Activated naive CD8-positive, alpha-beta T cell treated with anti-CD3 and anti-CD28 coated beads, Interleukin-2, amount 50 U/mL, for 24 hours (primary cell): ENCODE measurements at regions not wholly inside any gene's neighbourhood (a gene's known extent, or its start where the extent isn't known, plus 50 kb on each side); places are given as distances from the start of the nearest gene placed in this dataset.

Source experiments
- ATAC-seq: fragments of 150-1000 bp; cut with Tn5 transposase; one replicate; pipeline ENCODE4 v1.10.0; 2021
- DNase-seq: peaks from one replicate; pipeline ENCODE4 v3.0.0; 2021
- H3K27ac Mint-ChIP-seq: one replicate; pipeline ENCODE4 v1.8.0; 2021; ENCODE audit warnings: mild to moderate bottlenecking, mixed read lengths
- H3K27me3 Mint-ChIP-seq: one replicate; pipeline ENCODE4 v1.8.0; 2021; ENCODE audit warnings: mixed read lengths
- H3K36me3 Mint-ChIP-seq: one replicate; pipeline ENCODE4 v1.8.0; 2021; ENCODE audit warnings: low read depth, mixed read lengths
- H3K4me1 Mint-ChIP-seq: one replicate; pipeline ENCODE4 v1.8.0; 2021; ENCODE audit warnings: mixed read lengths
- H3K4me3 Mint-ChIP-seq: one replicate; pipeline ENCODE4 v1.8.0; 2021; ENCODE audit warnings: mild to moderate bottlenecking, moderate library complexity, mixed read lengths
- H3K9me3 Mint-ChIP-seq: one replicate; pipeline ENCODE4 v1.8.0; 2021; ENCODE audit warnings: mixed read lengths

- no peaks in the 10 kb centered on the region for H3K9me3 Mint-ChIP-seq
- no peaks in the 10 kb centered on the region for H3K4me1 Mint-ChIP-seq
- H3K4me3 Mint-ChIP-seq = no peak overlapping the region
- H3K27me3 Mint-ChIP-seq = no peaks in the 10 kb centered on the region
- no peak for ATAC-seq
- H3K27ac Mint-ChIP-seq = no peak overlapping the region
- no peaks in the 10 kb centered on the region for H3K36me3 Mint-ChIP-seq
- no peak for DNase-seq
Observed at GRCh38 chr4:10315638-10316037, 141.6 kb downstream of the ZNF518B start.

GRCh38 chr4:10312568-10312967 is 144.7 kb downstream of the ZNF518B start:
- Mint-ChIP-seq H3K9me3 (no peaks in the 10 kb centered on the region), H3K27ac (no peak overlapping the region), H3K36me3 (no peaks in the 10 kb centered on the region), H3K4me3 (no peak overlapping the region), H3K27me3 (no peaks in the 10 kb centered on the region), H3K4me1 (no peaks in the 10 kb centered on the region)
- no peak for ATAC-seq
- no peak for DNase-seq

GRCh38 chr4:10311939-10312338 is 145.3 kb downstream of the ZNF518B start:
- H3K27ac Mint-ChIP-seq = no peak overlapping the region
- ATAC-seq (no peak), DNase-seq (no peak)
- no peak overlapping the region for H3K4me3 Mint-ChIP-seq
- no peaks in the 10 kb centered on the region for H3K4me1 Mint-ChIP-seq
- H3K9me3 Mint-ChIP-seq = no peaks in the 10 kb centered on the region
- no peaks in the 10 kb centered on the region for H3K36me3 Mint-ChIP-seq
- no peaks in the 10 kb centered on the region for H3K27me3 Mint-ChIP-seq

- Mint-ChIP-seq H3K27ac (no peak overlapping the region), H3K4me1 (no peaks in the 10 kb centered on the region), H3K9me3 (no peaks in the 10 kb centered on the region), H3K4me3 (no peak overlapping the region), H3K27me3 (peaks cover 2% of the 10 kb centered on the region), H3K36me3 (no peaks in the 10 kb centered on the region)
- ATAC-seq (no peak), DNase-seq (no peak)
Observed at GRCh38 chr4:10305816-10306215, 151.4 kb downstream of the ZNF518B start.

- no peaks in the 10 kb centered on the region for H3K4me1 Mint-ChIP-seq
- ATAC-seq (no peak), DNase-seq (no peak)
- H3K9me3 Mint-ChIP-seq = no peaks in the 10 kb centered on the region
- no peak overlapping the region for H3K27ac Mint-ChIP-seq
- no peak overlapping the region for H3K4me3 Mint-ChIP-seq
- H3K27me3 Mint-ChIP-seq = peaks cover 2% of the 10 kb centered on the region
- no peaks in the 10 kb centered on the region for H3K36me3 Mint-ChIP-seq
Observed at GRCh38 chr4:10303291-10303690, 153.9 kb downstream of the ZNF518B start.

- H3K9me3 Mint-ChIP-seq = no peaks in the 10 kb centered on the region
- no peak for ATAC-seq
- H3K27me3 Mint-ChIP-seq = peaks cover 2% of the 10 kb centered on the region
Observed at GRCh38 chr4:10302096-10302495, 155.1 kb downstream of the ZNF518B start.

GRCh38 chr4:10299601-10300000 is 157.6 kb downstream of the ZNF518B start:
- Mint-ChIP-seq H3K4me3 (no peak overlapping the region), H3K27ac (no peak overlapping the region), H3K9me3 (no peaks in the 10 kb centered on the region), H3K27me3 (peaks cover 2% of the 10 kb centered on the region), H3K36me3 (no peaks in the 10 kb centered on the region), H3K4me1 (no peaks in the 10 kb centered on the region)
- DNase-seq (no peak), ATAC-seq (no peak)

More at GRCh38 chr4:10302096-10302495, 155.1 kb downstream of the ZNF518B start:
- Mint-ChIP-seq H3K36me3 (no peaks in the 10 kb centered on the region), H3K4me1 (no peaks in the 10 kb centered on the region), H3K27ac (no peak overlapping the region), H3K4me3 (no peak overlapping the region)
- DNase-seq = no peak

GRCh38 chr4:10298681-10299080 is 158.5 kb downstream of the ZNF518B start:
- Mint-ChIP-seq H3K4me3 (no peak overlapping the region), H3K36me3 (no peaks in the 10 kb centered on the region), H3K27ac (no peak overlapping the region), H3K9me3 (no peaks in the 10 kb centered on the region), H3K4me1 (no peaks in the 10 kb centered on the region), H3K27me3 (no peaks in the 10 kb centered on the region)
- DNase-seq (no peak), ATAC-seq (no peak)

- Mint-ChIP-seq H3K27me3 (no peaks in the 10 kb centered on the region), H3K9me3 (no peaks in the 10 kb centered on the region), H3K27ac (no peak overlapping the region), H3K4me1 (no peaks in the 10 kb centered on the region), H3K36me3 (no peaks in the 10 kb centered on the region), H3K4me3 (no peak overlapping the region)
- ATAC-seq (no peak), DNase-seq (no peak)
Observed at GRCh38 chr4:10296730-10297129, 160.5 kb downstream of the ZNF518B start.

- DNase-seq (no peak), ATAC-seq (no peak)
- H3K27ac Mint-ChIP-seq = no peak overlapping the region
- H3K9me3 Mint-ChIP-seq = peaks cover 2% of the 10 kb centered on the region
- H3K27me3 Mint-ChIP-seq = no peaks in the 10 kb centered on the region
- no peaks in the 10 kb centered on the region for H3K36me3 Mint-ChIP-seq
- no peak overlapping the region for H3K4me3 Mint-ChIP-seq
- H3K4me1 Mint-ChIP-seq = no peaks in the 10 kb centered on the region
Observed at GRCh38 chr4:10295301-10295700, 161.9 kb downstream of the ZNF518B start.

- no peak overlapping the region for H3K4me3 Mint-ChIP-seq
- no peaks in the 10 kb centered on the region for H3K36me3 Mint-ChIP-seq
- H3K27ac Mint-ChIP-seq = no peak overlapping the region
- DNase-seq (no peak), ATAC-seq (no peak)
- no peaks in the 10 kb centered on the region for H3K27me3 Mint-ChIP-seq
- no peaks in the 10 kb centered on the region for H3K4me1 Mint-ChIP-seq
- peaks cover 4% of the 10 kb centered on the region for H3K9me3 Mint-ChIP-seq
Observed at GRCh38 chr4:10289538-10289906, 167.7 kb downstream of the ZNF518B start.

- no peaks in the 10 kb centered on the region for H3K27me3 Mint-ChIP-seq
- H3K9me3 Mint-ChIP-seq = peaks cover 4% of the 10 kb centered on the region
- no peak for DNase-seq
- ATAC-seq = no peak
- H3K4me3 Mint-ChIP-seq = no peak overlapping the region
- H3K4me1 Mint-ChIP-seq = no peaks in the 10 kb centered on the region
- H3K27ac Mint-ChIP-seq = no peak overlapping the region
- no peaks in the 10 kb centered on the region for H3K36me3 Mint-ChIP-seq
Observed at GRCh38 chr4:10288830-10289537, 168.2 kb downstream of the ZNF518B start.

- DNase-seq (no peak), ATAC-seq (no peak)
- no peak overlapping the region for H3K27ac Mint-ChIP-seq
- H3K36me3 Mint-ChIP-seq = no peaks in the 10 kb centered on the region
- no peaks in the 10 kb centered on the region for H3K9me3 Mint-ChIP-seq
- no peak overlapping the region for H3K4me3 Mint-ChIP-seq
- no peaks in the 10 kb centered on the region for H3K27me3 Mint-ChIP-seq
- H3K4me1 Mint-ChIP-seq = no peaks in the 10 kb centered on the region
Observed at GRCh38 chr4:10285028-10285427, 168.4 kb upstream of the WDR1 start.

GRCh38 chr4:10283761-10284160 is 167.2 kb upstream of the WDR1 start:
- DNase-seq = no peak
- Mint-ChIP-seq H3K9me3 (no peaks in the 10 kb centered on the region), H3K27ac (no peak overlapping the region), H3K4me3 (no peak overlapping the region), H3K36me3 (no peaks in the 10 kb centered on the region), H3K27me3 (no peaks in the 10 kb centered on the region), H3K4me1 (no peaks in the 10 kb centered on the region)
- ATAC-seq = no peak

GRCh38 chr4:10281996-10282395 is 165.4 kb upstream of the WDR1 start:
- no peaks in the 10 kb centered on the region for H3K4me1 Mint-ChIP-seq
- DNase-seq (no peak), ATAC-seq (no peak)
- no peaks in the 10 kb centered on the region for H3K36me3 Mint-ChIP-seq
- H3K27me3 Mint-ChIP-seq = no peaks in the 10 kb centered on the region
- H3K9me3 Mint-ChIP-seq = no peaks in the 10 kb centered on the region
- H3K27ac Mint-ChIP-seq = no peak overlapping the region
- no peak overlapping the region for H3K4me3 Mint-ChIP-seq

GRCh38 chr4:10279261-10279660 is 162.7 kb upstream of the WDR1 start:
- Mint-ChIP-seq H3K4me3 (no peak overlapping the region), H3K27me3 (no peaks in the 10 kb centered on the region), H3K36me3 (no peaks in the 10 kb centered on the region), H3K4me1 (no peaks in the 10 kb centered on the region), H3K27ac (no peak overlapping the region), H3K9me3 (no peaks in the 10 kb centered on the region)
- DNase-seq (no peak), ATAC-seq (no peak)
